GM21825 (cell line): ENCODE measurements at regions not wholly inside any gene's neighbourhood (a gene's known extent, or its start where the extent isn't known, plus 50 kb on each side); places are given as distances from the start of the nearest gene placed in this dataset.
"Not testable (repeated sequence)": the region's sequence is repeated elsewhere in the genome, so short reads cannot be mapped to it uniquely, and the experiment has no call there.

Experiments
- ATAC-seq: cut with Tn5 transposase; IDR thresholded peaks from one replicate; pipeline ENCODE4 v1.9.1; 2021; ENCODE audit warnings: mild to moderate bottlenecking, moderate library complexity; ENCODE audit not compliant: unreplicated experiment

- no peak for ATAC-seq
Observed at GRCh38 chr5:29550523-29550922, 1643.0 kb upstream of the CDH6 start.

GRCh38 chr5:29548262-29548661 lies 1645.2 kb upstream of the CDH6 start:
- ATAC-seq = no peak

- no peak for ATAC-seq
Observed at GRCh38 chr5:29547236-29547865, 1646.1 kb upstream of the CDH6 start.

GRCh38 chr5:29543501-29543900 lies 1650.0 kb upstream of the CDH6 start:
- ATAC-seq = no peak

GRCh38 chr5:29524227-29524626 lies 1669.3 kb upstream of the CDH6 start:
- no peak for ATAC-seq

GRCh38 chr5:29518176-29518575 lies 1675.3 kb upstream of the CDH6 start:
- no peak for ATAC-seq

GRCh38 chr5:29516224-29516623 lies 1677.3 kb upstream of the CDH6 start:
- no peak for ATAC-seq

GRCh38 chr5:29508131-29508530 lies 1685.4 kb upstream of the CDH6 start:
- no peak for ATAC-seq

GRCh38 chr5:29504411-29504810 lies 1689.1 kb upstream of the CDH6 start:
- no peak for ATAC-seq

GRCh38 chr5:29498860-29499259 lies 1694.6 kb upstream of the CDH6 start:
- no peak for ATAC-seq

- no peak for ATAC-seq
Observed at GRCh38 chr5:29498412-29498811, 1695.1 kb upstream of the CDH6 start.

- ATAC-seq = no peak
Observed at GRCh38 chr5:29485333-29485732, 1708.2 kb upstream of the CDH6 start.

- ATAC-seq = no peak
Observed at GRCh38 chr5:29469581-29469980, 1723.9 kb upstream of the CDH6 start.

GRCh38 chr5:29462241-29462640 lies 1731.2 kb upstream of the CDH6 start:
- no peak for ATAC-seq

GRCh38 chr5:29460971-29461559 lies 1732.4 kb upstream of the CDH6 start:
- ATAC-seq = no peak

- not testable (repeated sequence) for ATAC-seq
Observed at GRCh38 chr5:29451004-29451403, 1742.5 kb upstream of the CDH6 start.

- ATAC-seq = no peak
Observed at GRCh38 chr5:29414681-29415080, 1778.8 kb upstream of the CDH6 start.

- ATAC-seq = no peak
Observed at GRCh38 chr5:29412979-29413378, 1780.5 kb upstream of the CDH6 start.

- no peak for ATAC-seq
Observed at GRCh38 chr5:29402270-29402669, 1791.2 kb upstream of the CDH6 start.

GRCh38 chr5:29389993-29390392 lies 1803.5 kb upstream of the CDH6 start:
- ATAC-seq = no peak

GRCh38 chr5:29387384-29387783 lies 1806.1 kb upstream of the CDH6 start:
- no peak for ATAC-seq

GRCh38 chr5:29382780-29383179 lies 1810.7 kb upstream of the CDH6 start:
- ATAC-seq = no peak

- no peak for ATAC-seq
Observed at GRCh38 chr5:29380029-29380428, 1813.5 kb upstream of the CDH6 start.
